H9 (cell line): ENCODE measurements at regions not wholly inside any gene's neighbourhood (a gene's known extent, or its start where the extent isn't known, plus 50 kb on each side); places are given as distances from the start of the nearest gene placed in this dataset.

Experiments used
- DNase-seq: peaks from one replicate; pipeline ENCODE4 v3.0.0-alpha.2; 2017
- H2AFZ ChIP-seq: one replicate; pipeline ENCODE4 v1.6.1; 2013; ENCODE audit warnings: mild to moderate bottlenecking, low read length, control low read depth, moderate library complexity
- H2AK5ac ChIP-seq: 2 replicates; pipeline ENCODE4 v1.6.1; 2013; ENCODE audit warnings: low read length, control low read depth, mixed read lengths; ENCODE audit not compliant: insufficient read length
- H2BK120ac ChIP-seq: one replicate; pipeline ENCODE4 v1.6.1; 2013; ENCODE audit warnings: low read depth, mild to moderate bottlenecking, low read length, control low read depth, inconsistent platforms; ENCODE audit not compliant: poor library complexity, severe bottlenecking
- H2BK12ac ChIP-seq: 2 replicates; pipeline ENCODE4 v1.6.1; 2013; ENCODE audit warnings: low read length, control low read depth, mixed read lengths, low read depth; ENCODE audit not compliant: insufficient read length
- H2BK15ac ChIP-seq: 2 replicates; pipeline ENCODE4 v1.6.1; 2013; ENCODE audit warnings: low read depth, low read length, control low read depth
- H2BK20ac ChIP-seq: one replicate; pipeline ENCODE4 v1.6.1; 2013; ENCODE audit warnings: low read depth, mild to moderate bottlenecking, low read length, control low read depth, inconsistent platforms; ENCODE audit not compliant: poor library complexity, severe bottlenecking
- H2BK5ac ChIP-seq: 2 replicates; pipeline ENCODE4 v1.6.1; 2013; ENCODE audit warnings: low read length, control low read depth, mixed read lengths; ENCODE audit not compliant: insufficient read length
- H3K14ac ChIP-seq: 2 replicates; pipeline ENCODE4 v1.6.1; 2013; ENCODE audit warnings: low read length, control low read depth; ENCODE audit not compliant: insufficient read depth
- H3K18ac ChIP-seq: 2 replicates; pipeline ENCODE4 v1.6.1; 2013; ENCODE audit warnings: low read depth, mild to moderate bottlenecking, mixed read lengths, low read length, control low read depth; ENCODE audit not compliant: insufficient read length
- H3K23ac ChIP-seq: 2 replicates; pipeline ENCODE4 v1.6.1; 2013; ENCODE audit warnings: low read length, control low read depth, mixed read lengths, low read depth; ENCODE audit not compliant: insufficient read length
- H3K23me2 ChIP-seq: 2 replicates; pipeline ENCODE4 v1.6.1; 2013; ENCODE audit warnings: low read depth, mild to moderate bottlenecking, mixed read lengths, low read length, control low read depth; ENCODE audit not compliant: insufficient read length, poor library complexity, severe bottlenecking
- H3K27ac ChIP-seq: 2 replicates; pipeline ENCODE4 v1.5.1; 2013; ENCODE audit warnings: low read length, control low read depth, mixed read lengths, low read depth; ENCODE audit not compliant: insufficient read length
- H3K27me3 ChIP-seq: 2 replicates; pipeline ENCODE4 v1.6.1; 2013; ENCODE audit warnings: low read length, control low read depth, inconsistent platforms; ENCODE audit not compliant: insufficient read depth
- H3K4ac ChIP-seq: 2 replicates; pipeline ENCODE4 v1.6.1; 2013; ENCODE audit warnings: low read depth, mild to moderate bottlenecking, control low read depth, inconsistent platforms, low read length, moderate library complexity
- H3K4me1 ChIP-seq: 2 replicates; pipeline ENCODE4 v1.6.1; 2013; ENCODE audit warnings: low read length, control low read depth, inconsistent platforms; ENCODE audit not compliant: insufficient read depth
- H3K4me2 ChIP-seq: 2 replicates; pipeline ENCODE4 v1.6.1; 2013; ENCODE audit warnings: low read length, control low read depth, mixed read lengths; ENCODE audit not compliant: insufficient read length, insufficient read depth
- H3K56ac ChIP-seq: 2 replicates; pipeline ENCODE4 v1.6.1; 2013; ENCODE audit warnings: low read depth, mild to moderate bottlenecking, mixed read lengths, low read length, control low read depth; ENCODE audit not compliant: insufficient read length
- H3K79me1 ChIP-seq: 2 replicates; pipeline ENCODE4 v1.6.1; 2013; ENCODE audit warnings: low read depth, mild to moderate bottlenecking, moderate library complexity, low read length, control low read depth, inconsistent platforms; ENCODE audit not compliant: insufficient read depth, poor library complexity, severe bottlenecking
- H3K79me2 ChIP-seq: 2 replicates; pipeline ENCODE4 v1.6.1; 2013; ENCODE audit warnings: low read length, control low read depth, inconsistent platforms; ENCODE audit not compliant: insufficient read depth
- H3K9ac ChIP-seq: 2 replicates; pipeline ENCODE4 v1.6.1; 2013; ENCODE audit warnings: low read length, control low read depth, mixed read lengths; ENCODE audit not compliant: insufficient read length; ENCODE audit errors: extremely low read depth
- H3K9me3 ChIP-seq: one replicate; pipeline ENCODE4 v1.6.1; 2013; ENCODE audit warnings: low read depth, low read length, inconsistent platforms; ENCODE audit not compliant: control insufficient read depth
- H3T11ph ChIP-seq: one replicate; pipeline ENCODE4 v1.6.1; 2013; ENCODE audit warnings: mild to moderate bottlenecking, low read length, control low read depth, inconsistent platforms
- H4K20me1 ChIP-seq: one replicate; pipeline ENCODE4 v1.6.1; 2013; ENCODE audit not compliant: control insufficient read depth, insufficient read length, insufficient read depth
- H4K5ac ChIP-seq: 2 replicates; pipeline ENCODE4 v1.6.1; 2013; ENCODE audit warnings: low read depth, mild to moderate bottlenecking, mixed read lengths, low read length, control low read depth; ENCODE audit not compliant: insufficient read length
- H4K8ac ChIP-seq: replicated peaks from 2 replicates; pipeline ENCODE4 v1.6.1; 2013; ENCODE audit warnings: low read length, control low read depth, mixed read lengths, low read depth; ENCODE audit not compliant: insufficient read length
- H4K91ac ChIP-seq: 2 replicates; pipeline ENCODE4 v1.6.1; 2013; ENCODE audit warnings: low read depth, mild to moderate bottlenecking, moderate library complexity, mixed read lengths, low read length, control low read depth; ENCODE audit not compliant: insufficient read length
- H3K27ac Mint-ChIP-seq, 3 experiments: 2 replicates in 2 of 3; 3 replicates in 1 of 3; pipeline ENCODE4 v1.8.0; 2020 to 2021; ENCODE audit warnings: mixed read lengths in 3 of 3, mild to moderate bottlenecking in 1 of 3, moderate library complexity in 1 of 3
- H3K27me3 Mint-ChIP-seq: 2 replicates; pipeline ENCODE4 v1.8.0; 2021; ENCODE audit warnings: low read depth, mild to moderate bottlenecking, moderate library complexity, mixed read lengths
- H3K36me3 Mint-ChIP-seq, 3 experiments: 2 replicates in 2 of 3; 3 replicates in 1 of 3; pipeline ENCODE4 v1.8.0; 2020 to 2021; ENCODE audit warnings: low read depth in 3 of 3, mixed read lengths in 3 of 3; ENCODE audit not compliant: insufficient read depth in 1 of 3
- H3K4me1 Mint-ChIP-seq, 2 experiments: 2 replicates each; pipeline ENCODE4 v1.8.0; 2020; ENCODE audit warnings: mixed read lengths in 2 of 2
- H3K4me3 Mint-ChIP-seq, 2 experiments: 2 replicates in 1 of 2; 3 replicates in 1 of 2; pipeline ENCODE4 v1.8.0; 2020 to 2021; ENCODE audit warnings: mild to moderate bottlenecking in 2 of 2, mixed read lengths in 2 of 2, moderate library complexity in 1 of 2
- H3K9me3 Mint-ChIP-seq, 2 experiments: 2 replicates in 1 of 2; 3 replicates in 1 of 2; pipeline ENCODE4 v1.8.0; 2020; ENCODE audit warnings: mild to moderate bottlenecking in 2 of 2, mixed read lengths in 2 of 2, moderate library complexity in 1 of 2
- WGBS: extraction: QIAGEN DNeasy Blood & Tissue Kit; methylation state at CpG from one replicate; pipeline ENCODE4 v1.1.7; 2013; ENCODE audit warnings: missing lambda C conversion rate, low lambda C conversion rate, mixed read lengths; ENCODE audit not compliant: insufficient read length; ENCODE audit errors: extremely low coverage; 5-methylcytosine and 5-hydroxymethylcytosine counted together
- TF ChIP-seq, protein P1 (sequence below): fragments of 200-600 bp; sonication (generic); conservative IDR thresholded peaks from 3 replicates; pipeline ENCODE4 v1.8.0; 2021; ENCODE audit warnings: antibody characterized with exemption, mild to moderate bottlenecking

DNA sequence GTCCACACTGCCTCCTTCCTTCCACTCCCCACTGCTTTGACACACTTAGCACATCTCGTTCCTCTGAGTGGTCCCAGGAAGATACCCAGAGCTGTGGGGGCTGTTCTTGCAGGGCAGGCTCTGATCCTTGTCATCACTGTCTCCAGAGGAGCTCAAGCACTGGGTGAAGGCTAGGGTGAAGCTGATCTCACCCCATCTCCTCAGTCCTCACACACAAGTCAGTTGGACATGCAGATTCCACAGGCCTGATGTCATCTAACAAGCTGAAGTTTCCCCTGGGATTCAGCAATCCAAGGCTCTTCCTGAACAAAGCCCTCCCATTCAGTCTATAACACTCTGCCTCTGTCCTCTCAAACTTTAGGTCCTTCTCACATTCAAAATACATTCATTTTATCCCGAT, 90.6 kb upstream of the RAB6C start:
- Mint-ChIP-seq H3K36me3 (no peaks in the 10 kb centered on the region; a peak in 1 of 7 replicates), H3K4me3 (no peak overlapping the region), H3K9me3 (peaks cover 0 to 2% of the 10 kb centered on the region in 2 experiments; a peak in 1 of 5 replicates), H3K4me1 (peaks cover 37 to 41% of the 10 kb centered on the region in 2 experiments), H3K27ac (no peak overlapping the region), H3K27me3 (peaks cover 22% of the 10 kb centered on the region)
- H3K23me2 ChIP-seq: no peaks in the 10 kb centered on the region
- no peak overlapping the region for H4K8ac ChIP-seq
- H2BK120ac ChIP-seq: no peak overlapping the region
- no peaks in the 10 kb centered on the region for H3K9me3 ChIP-seq
- no peaks in the 10 kb centered on the region for H4K20me1 ChIP-seq
- H2BK20ac ChIP-seq: no peak overlapping the region
- H4K91ac ChIP-seq: no peak overlapping the region
- H3K27me3 ChIP-seq: no peaks in the 10 kb centered on the region
- no peak overlapping the region for H2BK15ac ChIP-seq
- no peak overlapping the region for H2AFZ ChIP-seq
- H3K79me1 ChIP-seq: no peaks in the 10 kb centered on the region
- H3K4me2 ChIP-seq: no peak overlapping the region
- no peak overlapping the region for H3K56ac ChIP-seq
- H3K18ac ChIP-seq: no peak overlapping the region
- peak overlapping the region; percentile 19; the same call in 1 of the 2 replicates for H3K14ac ChIP-seq
- H3K4ac ChIP-seq: no peak overlapping the region
- H2BK12ac ChIP-seq: no peak overlapping the region
- H3K23ac ChIP-seq: no peak overlapping the region
- no peaks in the 10 kb centered on the region for H3K79me2 ChIP-seq
- no peak overlapping the region for H3T11ph ChIP-seq
- WGBS: no CpG with 5 or more reads among the region's 2 CpGs
- H2BK5ac ChIP-seq: no peak overlapping the region
- H3K4me1 ChIP-seq: peaks cover 2% of the 10 kb centered on the region; the same call in 1 of the 2 replicates
- no peak for DNase-seq
- no peak overlapping the region for H2AK5ac ChIP-seq
- H3K27ac ChIP-seq: no peak overlapping the region
- no peak overlapping the region for H4K5ac ChIP-seq
- TF ChIP-seq, protein P1, sequence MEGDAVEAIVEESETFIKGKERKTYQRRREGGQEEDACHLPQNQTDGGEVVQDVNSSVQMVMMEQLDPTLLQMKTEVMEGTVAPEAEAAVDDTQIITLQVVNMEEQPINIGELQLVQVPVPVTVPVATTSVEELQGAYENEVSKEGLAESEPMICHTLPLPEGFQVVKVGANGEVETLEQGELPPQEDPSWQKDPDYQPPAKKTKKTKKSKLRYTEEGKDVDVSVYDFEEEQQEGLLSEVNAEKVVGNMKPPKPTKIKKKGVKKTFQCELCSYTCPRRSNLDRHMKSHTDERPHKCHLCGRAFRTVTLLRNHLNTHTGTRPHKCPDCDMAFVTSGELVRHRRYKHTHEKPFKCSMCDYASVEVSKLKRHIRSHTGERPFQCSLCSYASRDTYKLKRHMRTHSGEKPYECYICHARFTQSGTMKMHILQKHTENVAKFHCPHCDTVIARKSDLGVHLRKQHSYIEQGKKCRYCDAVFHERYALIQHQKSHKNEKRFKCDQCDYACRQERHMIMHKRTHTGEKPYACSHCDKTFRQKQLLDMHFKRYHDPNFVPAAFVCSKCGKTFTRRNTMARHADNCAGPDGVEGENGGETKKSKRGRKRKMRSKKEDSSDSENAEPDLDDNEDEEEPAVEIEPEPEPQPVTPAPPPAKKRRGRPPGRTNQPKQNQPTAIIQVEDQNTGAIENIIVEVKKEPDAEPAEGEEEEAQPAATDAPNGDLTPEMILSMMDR: no peak
- no peak overlapping the region for H3K9ac ChIP-seq
